ENCODE measurements at regions not wholly inside any gene's neighbourhood (a gene's known extent, or its start where the extent isn't known, plus 50 kb on each side); places are given as distances from the start of the nearest gene placed in this dataset.

DNA sequence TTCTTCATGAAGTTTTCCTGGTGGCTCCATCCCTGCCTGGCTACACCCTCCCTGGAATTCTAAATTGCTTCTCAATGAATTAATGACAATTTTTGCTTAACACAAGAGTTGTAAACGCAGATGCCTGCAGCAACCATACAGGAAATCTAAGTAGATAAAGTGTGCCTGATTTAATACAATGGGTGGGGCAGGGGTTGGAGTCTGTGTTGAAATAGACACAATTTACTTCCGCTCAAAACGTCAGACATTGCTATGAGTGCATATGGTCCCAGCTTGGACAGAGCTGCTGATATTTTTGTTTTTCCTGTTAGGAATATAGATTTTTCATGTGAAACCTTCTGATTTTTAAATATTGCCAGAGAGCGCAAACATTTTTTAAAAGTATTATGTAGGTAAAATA is 1235.0 kb upstream of the SORCS1 start:
- intact Hi-C loops (cut with DNase I) = no loop called here
- WGBS, 4 donors = 59 to 71% (median 65%) methylated on average over 4 of the region's 4 CpGs

DNA sequence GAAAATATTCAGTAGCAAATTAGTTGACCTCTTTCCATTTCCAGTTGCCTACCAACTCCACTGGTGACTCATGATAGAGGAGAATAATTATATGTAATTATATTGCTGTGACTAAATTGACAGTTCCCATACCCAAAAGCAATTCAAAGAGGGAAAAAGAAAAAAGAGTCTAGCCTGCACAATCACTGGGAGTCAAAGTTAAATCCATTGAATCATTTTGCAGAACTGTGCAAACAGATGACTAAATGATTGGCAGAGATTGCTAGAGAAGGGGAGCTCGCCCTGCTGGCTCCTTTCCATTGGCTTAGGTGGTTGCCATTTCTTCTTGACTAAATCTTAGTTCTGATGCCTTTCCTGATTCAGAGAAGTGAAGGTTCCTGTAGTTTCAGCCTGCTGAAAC is 1228.6 kb upstream of the SORCS1 start:
- Histone ChIP-seq H3K4me1 (no peaks in the 10 kb centered on the region), H3K27me3 (no peaks in the 10 kb centered on the region), H3K9me3 (no peaks in the 10 kb centered on the region), H3K4me3 (no peak overlapping the region), H3K27ac (no peak overlapping the region), H3K36me3 (no peaks in the 10 kb centered on the region)
- 36 to 49% (median 43%) methylated on average over 1 of the region's 1 CpG for WGBS, 4 donors
- ATAC-seq (no peak), DNase-seq (no peak)
- intact Hi-C loops (cut with DNase I) = no loop called here
- TF ChIP-seq POLR2A (IDR thresholded peaks at IDR 0.05) = no peak
- TF ChIP-seq, protein P1, sequence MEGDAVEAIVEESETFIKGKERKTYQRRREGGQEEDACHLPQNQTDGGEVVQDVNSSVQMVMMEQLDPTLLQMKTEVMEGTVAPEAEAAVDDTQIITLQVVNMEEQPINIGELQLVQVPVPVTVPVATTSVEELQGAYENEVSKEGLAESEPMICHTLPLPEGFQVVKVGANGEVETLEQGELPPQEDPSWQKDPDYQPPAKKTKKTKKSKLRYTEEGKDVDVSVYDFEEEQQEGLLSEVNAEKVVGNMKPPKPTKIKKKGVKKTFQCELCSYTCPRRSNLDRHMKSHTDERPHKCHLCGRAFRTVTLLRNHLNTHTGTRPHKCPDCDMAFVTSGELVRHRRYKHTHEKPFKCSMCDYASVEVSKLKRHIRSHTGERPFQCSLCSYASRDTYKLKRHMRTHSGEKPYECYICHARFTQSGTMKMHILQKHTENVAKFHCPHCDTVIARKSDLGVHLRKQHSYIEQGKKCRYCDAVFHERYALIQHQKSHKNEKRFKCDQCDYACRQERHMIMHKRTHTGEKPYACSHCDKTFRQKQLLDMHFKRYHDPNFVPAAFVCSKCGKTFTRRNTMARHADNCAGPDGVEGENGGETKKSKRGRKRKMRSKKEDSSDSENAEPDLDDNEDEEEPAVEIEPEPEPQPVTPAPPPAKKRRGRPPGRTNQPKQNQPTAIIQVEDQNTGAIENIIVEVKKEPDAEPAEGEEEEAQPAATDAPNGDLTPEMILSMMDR (IDR thresholded peaks at IDR 0.05) = no peak

More for the DNA sequence above, 1235.0 kb upstream of the SORCS1 start:
- no peaks in the 10 kb centered on the region for H3K27me3 ChIP-seq
- no peaks in the 10 kb centered on the region for H3K36me3 ChIP-seq
- no peaks in the 10 kb centered on the region for H3K9me3 ChIP-seq
- TF ChIP-seq POLR2A (IDR thresholded peaks at IDR 0.05) = no peak
- TF ChIP-seq, protein P1 (IDR thresholded peaks at IDR 0.05) = no peak
- no peaks in the 10 kb centered on the region for H3K4me1 ChIP-seq
- no peak for DNase-seq
- ATAC-seq = no peak
- no peak overlapping the region for H3K27ac ChIP-seq
- H3K4me3 ChIP-seq = no peak overlapping the region

DNA sequence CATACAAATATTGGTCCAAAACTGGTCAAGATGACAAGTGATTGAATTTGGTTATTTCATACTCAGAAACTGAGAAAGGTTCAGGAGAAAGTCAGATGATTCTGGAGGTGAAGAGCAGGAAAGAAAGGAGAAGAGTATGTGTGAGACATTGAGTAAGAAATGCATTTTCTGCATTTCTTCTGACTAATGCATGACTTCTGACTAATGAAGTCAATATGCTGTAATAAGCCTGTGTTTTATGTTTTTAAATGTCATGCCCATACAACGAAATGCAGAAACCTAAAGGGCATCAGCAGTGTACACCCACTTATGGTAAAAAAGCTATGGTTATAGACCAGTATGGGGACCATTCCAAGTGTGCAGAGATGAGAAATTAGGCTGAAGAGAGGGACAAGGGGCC is 1227.8 kb upstream of the SORCS1 start:
- intact Hi-C loops (cut with DNase I) = no loop called here
- H3K27ac ChIP-seq = no peak overlapping the region
- no peak for DNase-seq
- H3K36me3 ChIP-seq = no peaks in the 10 kb centered on the region
- no peak for TF ChIP-seq POLR2A (IDR thresholded peaks at IDR 0.05)
- TF ChIP-seq, protein P1 (IDR thresholded peaks at IDR 0.05) = no peak
- no peaks in the 10 kb centered on the region for H3K27me3 ChIP-seq
- WGBS, 4 donors = 35 to 57% (median 51%) methylated on average over 1 of the region's 1 CpG
- no peaks in the 10 kb centered on the region for H3K4me1 ChIP-seq
- H3K4me3 ChIP-seq = no peak overlapping the region
- no peak for ATAC-seq
- no peaks in the 10 kb centered on the region for H3K9me3 ChIP-seq

DNA sequence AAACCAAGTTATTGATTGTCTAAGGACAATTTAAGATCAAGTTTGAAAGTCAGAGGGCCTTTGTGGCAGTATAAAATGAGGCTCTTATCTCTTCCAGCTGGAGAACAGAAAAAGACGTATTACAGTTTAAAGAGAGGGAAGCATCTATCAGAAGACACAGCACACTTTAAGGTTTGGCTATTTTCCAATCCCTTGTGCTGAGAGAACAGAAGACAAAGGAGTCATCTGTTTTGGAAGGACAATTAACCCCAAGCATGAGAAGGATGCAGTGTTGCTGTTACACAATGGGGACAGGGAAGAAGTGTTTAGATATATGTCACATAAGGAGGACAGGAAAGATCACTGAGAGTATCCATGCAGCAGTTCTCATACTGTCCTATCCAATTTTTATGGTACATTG is 1224.2 kb upstream of the SORCS1 start:
- Histone ChIP-seq H3K27ac (no peak overlapping the region), H3K4me1 (no peaks in the 10 kb centered on the region), H3K4me3 (no peak overlapping the region), H3K36me3 (no peaks in the 10 kb centered on the region), H3K27me3 (no peaks in the 10 kb centered on the region), H3K9me3 (no peaks in the 10 kb centered on the region)
- WGBS, 4 donors = 35 to 48% (median 44%) methylated on average over 1 of the region's 1 CpG
- intact Hi-C loops (cut with DNase I) = no loop called here
- ATAC-seq (no peak), DNase-seq (no peak)
- TF ChIP-seq POLR2A (IDR thresholded peaks at IDR 0.05) = no peak
- TF ChIP-seq, protein P1 (IDR thresholded peaks at IDR 0.05) = no peak

Measured in heart left ventricle (tissue), 16 donors.